ENCODE measurements at regions not wholly inside any gene's neighbourhood (a gene's known extent, or its start where the extent isn't known, plus 50 kb on each side); places are given as distances from the start of the nearest gene placed in this dataset.

GRCh38 chr10:78377356-78377755 lies 343.7 kb downstream of the RPS24 start:
- TF ChIP-seq CTCF (IDR thresholded peaks at IDR 0.05; ENCODE audit: borderline replicate concordance, control extremely low read depth, extremely low read depth, insufficient read depth, missing control alignments): no peak
- no peak for DNase-seq (ENCODE audit: low spot score)
- in situ Hi-C loops (cut with MboI; ENCODE audit: low sequenced_read_pairs, unreplicated experiment): no loop called here

GRCh38 chr10:78378192-78378591 lies 344.5 kb downstream of the RPS24 start:
- in situ Hi-C loops (cut with MboI; ENCODE audit: low sequenced_read_pairs, unreplicated experiment): no loop called here
- no peak for DNase-seq (ENCODE audit: low spot score)
- no peak for TF ChIP-seq CTCF (IDR thresholded peaks at IDR 0.05; ENCODE audit: borderline replicate concordance, control extremely low read depth, extremely low read depth, insufficient read depth, missing control alignments)

GRCh38 chr10:78381107-78381506 lies 347.4 kb downstream of the RPS24 start:
- no peak for DNase-seq (ENCODE audit: low spot score)
- in situ Hi-C loops (cut with MboI; ENCODE audit: low sequenced_read_pairs, unreplicated experiment): no loop called here
- no peak for TF ChIP-seq CTCF (IDR thresholded peaks at IDR 0.05; ENCODE audit: borderline replicate concordance, control extremely low read depth, extremely low read depth, insufficient read depth, missing control alignments)

GRCh38 chr10:78382047-78382446 lies 348.4 kb downstream of the RPS24 start:
- in situ Hi-C loops (cut with MboI; ENCODE audit: low sequenced_read_pairs, unreplicated experiment): no loop called here
- no peak for TF ChIP-seq CTCF (IDR thresholded peaks at IDR 0.05; ENCODE audit: borderline replicate concordance, control extremely low read depth, extremely low read depth, insufficient read depth, missing control alignments)
- DNase-seq (ENCODE audit: low spot score): no peak

- in situ Hi-C loops (cut with MboI; ENCODE audit: low sequenced_read_pairs, unreplicated experiment): no loop called here
- DNase-seq (ENCODE audit: low spot score): no peak
- no peak for TF ChIP-seq CTCF (IDR thresholded peaks at IDR 0.05; ENCODE audit: borderline replicate concordance, control extremely low read depth, extremely low read depth, insufficient read depth, missing control alignments)
Observed at GRCh38 chr10:78382772-78383171, 349.1 kb downstream of the RPS24 start.

- no peak for DNase-seq (ENCODE audit: low spot score)
- in situ Hi-C loops (cut with MboI; ENCODE audit: low sequenced_read_pairs, unreplicated experiment): no loop called here
Observed at GRCh38 chr10:78383378-78384048, 349.9 kb downstream of the RPS24 start.

More at GRCh38 chr10:78383378-78384048, 349.9 kb downstream of the RPS24 start:
- no peak for TF ChIP-seq CTCF (IDR thresholded peaks at IDR 0.05; ENCODE audit: borderline replicate concordance, control extremely low read depth, extremely low read depth, insufficient read depth, missing control alignments)

Measured in GM13976 (cell line).